AG04450 (cell line): ENCODE measurements at regions not wholly inside any gene's neighbourhood (a gene's known extent, or its start where the extent isn't known, plus 50 kb on each side); places are given as distances from the start of the nearest gene placed in this dataset.

Experiments
- CTCF ChIA-PET: fragments of 300-600, 350-600 bp; formaldehyde crosslinking; extraction: SDS; loops from one replicate; lab custom pipeline; 2022; ENCODE audit warnings: antibody characterized with exemption, inconsistent platforms; lab: Charles Lee
- POLR2A ChIA-PET: fragments of 350-600 bp; formaldehyde crosslinking; extraction: SDS; loops from one replicate; lab custom pipeline; 2021; ENCODE audit warnings: antibody characterized with exemption, inconsistent platforms; lab: Yijun Ruan, JAX
- DNase-seq: peaks from one replicate; pipeline ENCODE4 v3.0.0-alpha.2; 2011; ENCODE audit warnings: low read depth, low spot score
- H3K27ac ChIP-seq: one replicate; pipeline ENCODE4 v1.5.1; 2012; ENCODE audit warnings: low read depth, low read length, control low read depth
- H3K27me3 ChIP-seq: one replicate; pipeline ENCODE4 v1.6.0; 2012; ENCODE audit warnings: low read length; ENCODE audit not compliant: control insufficient read depth, insufficient read depth
- H3K4me3 ChIP-seq: 2 replicates; pipeline ENCODE4 v1.5.1; 2011; ENCODE audit warnings: mild to moderate bottlenecking, low read depth, low read length, control low read depth
- H3K9me3 ChIP-seq: 2 replicates; pipeline ENCODE4 v1.5.1; 2012; ENCODE audit warnings: low read length; ENCODE audit not compliant: control insufficient read depth, insufficient read depth
- CTCF ChIP-seq: IDR thresholded peaks from 2 replicates; pipeline ENCODE4 v1.5.1; 2011; ENCODE audit warnings: low read depth, low read length, control low read depth, inconsistent platforms

- no peak for DNase-seq
- no peaks in the 10 kb centered on the region; the same call in 1 of the 2 replicates for H3K9me3 ChIP-seq
- POLR2A ChIA-PET = no interaction called here
- H3K27ac ChIP-seq = no peak overlapping the region
- CTCF ChIA-PET = no interaction called here
- no peak for TF ChIP-seq CTCF
- peaks cover 4% of the 10 kb centered on the region for H3K27me3 ChIP-seq
- no peak overlapping the region for H3K4me3 ChIP-seq
Measured at GRCh38 chr12:124205405-124205804, 89.5 kb upstream of the RFLNA start.

- POLR2A ChIA-PET = no interaction called here
- Histone ChIP-seq H3K9me3 (no peaks in the 10 kb centered on the region; the same call in 1 of the 2 replicates), H3K27ac (no peak overlapping the region), H3K4me3 (no peak overlapping the region), H3K27me3 (peaks cover 4% of the 10 kb centered on the region)
- no peak for DNase-seq
- TF ChIP-seq CTCF = no peak
- CTCF ChIA-PET = no interaction called here
Measured at GRCh38 chr12:124207049-124207448, 87.8 kb upstream of the RFLNA start.

- CTCF ChIA-PET = no interaction called here
Measured at GRCh38 chr12:124207617-124208016, 87.3 kb upstream of the RFLNA start.

GRCh38 chr12:124208489-124208888, 86.4 kb upstream of the RFLNA start:
- H3K27me3 ChIP-seq = peaks cover 6% of the 10 kb centered on the region
- ChIA-PET POLR2A (no interaction called here), CTCF (no interaction called here)
- no peaks in the 10 kb centered on the region; the same call in 1 of the 2 replicates for H3K9me3 ChIP-seq
- H3K4me3 ChIP-seq = no peak overlapping the region
- no peak for TF ChIP-seq CTCF
- DNase-seq = no peak
- no peak overlapping the region for H3K27ac ChIP-seq

More at GRCh38 chr12:124207617-124208016, 87.3 kb upstream of the RFLNA start:
- DNase-seq = no peak
- TF ChIP-seq CTCF = no peak
- H3K4me3 ChIP-seq = no peak overlapping the region
- H3K27ac ChIP-seq = no peak overlapping the region
- H3K27me3 ChIP-seq = peaks cover 4% of the 10 kb centered on the region
- POLR2A ChIA-PET = no interaction called here
- H3K9me3 ChIP-seq = no peaks in the 10 kb centered on the region; the same call in 1 of the 2 replicates

GRCh38 chr12:124210991-124211577, 83.8 kb upstream of the RFLNA start:
- no peak for TF ChIP-seq CTCF
- H3K27me3 ChIP-seq = peaks cover 7% of the 10 kb centered on the region
- no peak overlapping the region for H3K27ac ChIP-seq
- ChIA-PET POLR2A (no interaction called here), CTCF (no interaction called here)
- peaks cover 13% of the 10 kb centered on the region for H3K9me3 ChIP-seq
- DNase-seq = no peak
- H3K4me3 ChIP-seq = no peak overlapping the region
